ENCODE measurements at regions not wholly inside any gene's neighbourhood (a gene's known extent, or its start where the extent isn't known, plus 50 kb on each side); places are given as distances from the start of the nearest gene placed in this dataset.

GRCh38 chr5:101860563-101860962, 435.5 kb downstream of the SLCO4C1 start:
- Histone ChIP-seq H3K27ac (ENCODE audit: low read depth in 2 of 2, low read length in 2 of 2) (no peak overlapping the region), H3K9ac (ENCODE audit: low read length in 3 of 3) (no peak overlapping the region), H3K4me3 (ENCODE audit: low read length in 3 of 3) (no peak overlapping the region), H3K9me3 (ENCODE audit: control insufficient read depth in 2 of 3, insufficient read depth in 1 of 3, low read length in 3 of 3) (no peaks in the 10 kb centered on the region), H3K36me3 (ENCODE audit: control insufficient read depth in 2 of 3, insufficient read depth in 3 of 3, low read length in 3 of 3) (no peaks in the 10 kb centered on the region), H3K27me3 (ENCODE audit: control insufficient read depth, insufficient read depth, low read length) (no peaks in the 10 kb centered on the region), H3K4me1 (ENCODE audit: control insufficient read depth in 2 of 3, insufficient read depth in 2 of 3, low read depth in 1 of 3, low read length in 3 of 3) (no peaks in the 10 kb centered on the region)
- no peak for FAIRE-seq
- peak in 1 of 5 donors; percentile 39 for DNase-seq
- no peak for TF ChIP-seq CTCF (IDR thresholded peaks at IDR 0.05; ENCODE audit: borderline replicate concordance, extremely low read depth, insufficient read depth)
- intact Hi-C loops (cut with DNase I) = no loop called here

- intact Hi-C loops (cut with DNase I) = no loop called here
- DNase-seq (peak in 1 of 5 donors; percentile 37), FAIRE-seq (no peak)
- Histone ChIP-seq H3K27ac (ENCODE audit: low read depth in 2 of 2, low read length in 2 of 2) (no peak overlapping the region), H3K9me3 (ENCODE audit: control insufficient read depth in 2 of 3, insufficient read depth in 1 of 3, low read length in 3 of 3) (no peaks in the 10 kb centered on the region), H3K36me3 (ENCODE audit: control insufficient read depth in 2 of 3, insufficient read depth in 3 of 3, low read length in 3 of 3) (no peaks in the 10 kb centered on the region), H3K27me3 (ENCODE audit: control insufficient read depth, insufficient read depth, low read length) (no peaks in the 10 kb centered on the region), H3K9ac (ENCODE audit: low read length in 3 of 3) (no peak overlapping the region), H3K4me1 (ENCODE audit: control insufficient read depth in 2 of 3, insufficient read depth in 2 of 3, low read depth in 1 of 3, low read length in 3 of 3) (no peaks in the 10 kb centered on the region), H3K4me3 (ENCODE audit: low read length in 3 of 3) (no peak overlapping the region)
- TF ChIP-seq CTCF (IDR thresholded peaks at IDR 0.05; ENCODE audit: borderline replicate concordance, extremely low read depth, insufficient read depth) = no peak
Observed at GRCh38 chr5:101860145-101860544, 435.9 kb downstream of the SLCO4C1 start.

GRCh38 chr5:101846496-101846895, 449.6 kb downstream of the SLCO4C1 start:
- no peak overlapping the region for H3K4me3 ChIP-seq (ENCODE audit: low read length in 3 of 3)
- H3K9me3 ChIP-seq (ENCODE audit: control insufficient read depth in 2 of 3, insufficient read depth in 1 of 3, low read length in 3 of 3) = no peaks in the 10 kb centered on the region
- H3K36me3 ChIP-seq (ENCODE audit: control insufficient read depth in 2 of 3, insufficient read depth in 3 of 3, low read length in 3 of 3) = no peaks in the 10 kb centered on the region
- intact Hi-C loops (cut with DNase I) = no loop called here
- no peak overlapping the region for H3K27ac ChIP-seq (ENCODE audit: low read depth in 2 of 2, low read length in 2 of 2)
- no peak overlapping the region for H3K9ac ChIP-seq (ENCODE audit: low read length in 3 of 3)
- DNase-seq (no peak), FAIRE-seq (no peak)
- no peaks in the 10 kb centered on the region for H3K4me1 ChIP-seq (ENCODE audit: control insufficient read depth in 2 of 3, insufficient read depth in 2 of 3, low read depth in 1 of 3, low read length in 3 of 3)
- H3K27me3 ChIP-seq (ENCODE audit: control insufficient read depth, insufficient read depth, low read length) = no peaks in the 10 kb centered on the region
- TF ChIP-seq CTCF (IDR thresholded peaks at IDR 0.05; ENCODE audit: borderline replicate concordance, extremely low read depth, insufficient read depth) = no peak

- TF ChIP-seq CTCF (IDR thresholded peaks at IDR 0.05; ENCODE audit: borderline replicate concordance, extremely low read depth, insufficient read depth) = no peak
- Histone ChIP-seq H3K9me3 (ENCODE audit: control insufficient read depth in 2 of 3, insufficient read depth in 1 of 3, low read length in 3 of 3) (no peaks in the 10 kb centered on the region), H3K4me1 (ENCODE audit: control insufficient read depth in 2 of 3, insufficient read depth in 2 of 3, low read depth in 1 of 3, low read length in 3 of 3) (no peaks in the 10 kb centered on the region), H3K27me3 (ENCODE audit: control insufficient read depth, insufficient read depth, low read length) (no peaks in the 10 kb centered on the region), H3K36me3 (ENCODE audit: control insufficient read depth in 2 of 3, insufficient read depth in 3 of 3, low read length in 3 of 3) (no peaks in the 10 kb centered on the region), H3K9ac (ENCODE audit: low read length in 3 of 3) (no peak overlapping the region), H3K4me3 (ENCODE audit: low read length in 3 of 3) (no peak overlapping the region), H3K27ac (ENCODE audit: low read depth in 2 of 2, low read length in 2 of 2) (no peak overlapping the region)
- intact Hi-C loops (cut with DNase I) = no loop called here
- DNase-seq (no peak), FAIRE-seq (no peak)
Observed at GRCh38 chr5:101843055-101843454, 453.0 kb downstream of the SLCO4C1 start.
